ENCODE measurements at regions not wholly inside any gene's neighbourhood (a gene's known extent, or its start where the extent isn't known, plus 50 kb on each side); places are given as distances from the start of the nearest gene placed in this dataset.

DNA sequence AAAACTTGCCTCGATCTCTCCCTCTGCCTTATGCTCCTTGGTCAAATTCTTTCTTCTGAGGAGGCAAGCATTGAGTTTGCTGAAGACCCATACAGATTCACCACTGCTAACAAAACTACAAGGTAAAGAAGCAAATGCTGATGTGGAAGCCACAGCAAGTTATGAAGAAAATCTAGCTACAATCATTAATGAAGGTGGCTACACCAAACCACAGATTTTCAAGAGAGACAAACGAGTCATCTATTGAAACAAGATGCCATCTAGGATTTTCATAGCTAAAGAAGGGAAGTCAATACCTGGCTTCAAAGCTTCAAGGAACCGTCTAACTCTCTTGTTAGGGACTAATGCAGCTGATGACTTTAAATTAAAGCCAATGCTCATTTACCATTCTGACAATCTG, 203.2 kb downstream of the METTL4 start:
- in situ Hi-C loops (cut with HindIII; ENCODE audit: low pct_unique_long_range_greater_than_20kb, low sequenced_read_pairs), result no loop called here
- no peak for TF ChIP-seq JUND (IDR thresholded peaks at IDR 0.05; ENCODE audit: low read depth)
- DNase-seq (ENCODE audit: low read depth in 1 of 2, low spot score in 1 of 2), result no peak

DNA sequence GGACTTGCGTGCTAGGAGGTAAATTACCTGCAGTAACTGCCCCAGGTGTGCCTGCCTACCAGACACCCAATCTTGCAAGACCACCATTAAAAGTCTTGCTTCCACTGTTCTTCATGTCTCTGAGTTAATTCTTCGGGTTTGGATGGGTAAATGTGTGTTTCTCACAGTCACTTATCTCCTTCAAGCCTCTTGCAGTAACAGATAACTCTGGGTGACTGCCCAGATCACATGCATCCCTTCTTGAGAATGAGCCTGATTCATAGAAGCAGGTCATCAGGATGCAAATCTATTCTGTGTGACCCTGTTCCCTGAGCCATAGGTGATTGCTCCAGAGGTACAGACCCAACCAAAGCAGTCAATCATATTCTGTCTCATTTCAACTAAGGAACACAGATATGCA, 194.6 kb downstream of the METTL4 start:
- no peak for DNase-seq (ENCODE audit: low read depth in 1 of 2, low spot score in 1 of 2)
- TF ChIP-seq JUND (IDR thresholded peaks at IDR 0.05; ENCODE audit: low read depth), result no peak
- in situ Hi-C loops (cut with HindIII; ENCODE audit: low pct_unique_long_range_greater_than_20kb, low sequenced_read_pairs), result no loop called here

DNA sequence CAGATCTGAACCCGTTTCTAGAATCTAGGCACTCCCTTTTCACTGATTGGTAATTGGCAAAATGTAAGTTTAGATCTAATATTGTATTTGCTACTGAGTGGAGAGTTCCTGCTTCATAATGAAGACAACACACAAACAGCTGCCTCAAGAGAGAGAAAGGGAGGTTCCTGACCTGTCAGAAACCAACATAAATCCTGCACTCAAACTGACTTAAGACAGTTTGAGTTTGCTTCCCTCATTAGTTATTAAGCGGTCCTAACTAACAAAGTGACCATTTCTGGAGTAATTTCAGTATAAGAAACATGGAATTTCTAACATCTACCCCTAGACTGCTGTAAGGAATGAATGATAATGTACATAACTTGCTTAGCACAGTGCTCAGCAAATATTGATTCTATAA, 191.2 kb downstream of the METTL4 start:
- in situ Hi-C loops (cut with HindIII; ENCODE audit: low pct_unique_long_range_greater_than_20kb, low sequenced_read_pairs), result no loop called here
- no peak for TF ChIP-seq JUND (IDR thresholded peaks at IDR 0.05; ENCODE audit: low read depth)
- DNase-seq (ENCODE audit: low read depth in 1 of 2, low spot score in 1 of 2), result no peak

DNA sequence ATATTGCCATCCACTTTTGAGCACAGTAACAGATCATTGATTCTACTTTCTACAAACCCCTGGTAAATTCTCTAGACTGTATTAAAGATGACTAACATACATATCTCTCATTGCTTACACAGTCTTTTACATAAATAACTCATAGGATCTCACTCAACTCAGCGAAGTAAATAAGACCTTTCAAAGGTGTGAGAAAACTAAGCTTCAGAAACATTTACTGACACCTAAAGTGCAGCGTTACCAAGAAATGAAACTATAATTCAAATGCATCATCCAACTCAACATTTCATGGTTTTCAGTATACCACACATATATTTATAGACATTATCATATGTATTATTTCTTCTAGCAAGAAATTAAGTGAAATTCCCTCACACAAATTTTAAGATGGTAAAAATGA, 189.8 kb downstream of the METTL4 start:
- no peak for TF ChIP-seq JUND (IDR thresholded peaks at IDR 0.05; ENCODE audit: low read depth)
- no peak for DNase-seq (ENCODE audit: low read depth in 1 of 2, low spot score in 1 of 2)
- in situ Hi-C loops (cut with HindIII; ENCODE audit: low pct_unique_long_range_greater_than_20kb, low sequenced_read_pairs), result no loop called here

DNA sequence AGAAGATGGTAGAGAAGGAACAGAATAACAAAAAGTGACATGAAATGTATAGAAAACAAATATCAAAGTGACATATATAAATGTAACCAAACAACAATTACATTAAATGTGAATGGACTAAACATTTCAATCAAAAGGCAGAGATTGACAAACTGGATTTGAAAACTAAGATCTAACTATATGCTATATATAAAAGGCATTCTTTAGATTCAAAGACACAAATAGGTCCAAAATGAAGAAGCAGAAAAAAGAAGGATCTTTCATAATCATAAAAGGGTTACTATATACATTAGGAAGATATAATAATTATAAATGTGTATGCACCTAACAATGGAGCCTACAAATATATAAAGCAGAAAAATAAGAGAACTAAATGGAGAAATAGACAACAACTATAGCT, 183.7 kb downstream of the METTL4 start:
- no peak for DNase-seq (ENCODE audit: low read depth in 1 of 2, low spot score in 1 of 2)
- no peak for TF ChIP-seq JUND (IDR thresholded peaks at IDR 0.05; ENCODE audit: low read depth)
- in situ Hi-C loops (cut with HindIII; ENCODE audit: low pct_unique_long_range_greater_than_20kb, low sequenced_read_pairs), result no loop called here

DNA sequence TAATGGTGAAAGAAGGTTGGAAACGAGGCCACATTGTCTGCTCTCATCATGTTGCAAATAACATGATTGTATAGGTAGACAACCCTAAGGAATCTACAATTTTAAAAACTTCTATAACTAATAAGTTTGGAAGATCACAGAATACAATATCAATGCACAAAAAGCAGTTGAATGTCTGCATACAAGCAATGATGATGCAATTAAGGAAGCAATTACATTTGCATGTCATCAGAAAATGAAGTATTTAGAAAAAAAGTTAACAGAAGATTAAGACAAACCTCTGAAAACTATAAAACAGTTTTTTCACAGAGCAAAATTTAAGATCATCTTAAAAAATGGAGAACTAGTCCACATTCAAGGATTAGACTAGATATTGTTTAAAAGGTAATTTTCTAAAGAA, 181.1 kb downstream of the METTL4 start:
- in situ Hi-C loops (cut with HindIII; ENCODE audit: low pct_unique_long_range_greater_than_20kb, low sequenced_read_pairs), result no loop called here

DNA sequence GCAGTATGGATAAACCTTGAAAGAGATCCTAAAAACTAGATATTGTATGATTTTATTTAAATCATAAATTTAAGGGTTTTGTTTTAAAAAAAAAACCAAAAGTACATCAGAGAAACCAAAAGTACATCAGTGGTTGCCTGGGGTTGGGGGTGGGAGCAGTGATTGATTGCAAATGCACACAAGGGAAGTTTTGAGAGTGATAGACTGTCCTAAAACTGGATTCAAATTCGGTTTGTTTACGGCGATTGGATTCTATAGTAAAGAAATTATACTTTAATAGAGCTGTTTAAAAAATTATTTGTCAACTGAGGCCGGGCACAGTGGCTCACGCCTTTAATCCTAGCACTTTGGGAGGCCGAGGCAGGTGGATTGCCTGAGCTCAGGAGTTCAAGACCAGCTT, 179.8 kb downstream of the METTL4 start:
- TF ChIP-seq JUND (IDR thresholded peaks at IDR 0.05; ENCODE audit: low read depth), result no peak
- in situ Hi-C loops (cut with HindIII; ENCODE audit: low pct_unique_long_range_greater_than_20kb, low sequenced_read_pairs), result no loop called here
- DNase-seq (ENCODE audit: low read depth in 1 of 2, low spot score in 1 of 2), result no peak

More for the DNA sequence above, 181.1 kb downstream of the METTL4 start:
- DNase-seq (ENCODE audit: low read depth in 1 of 2, low spot score in 1 of 2), result no peak
- no peak for TF ChIP-seq JUND (IDR thresholded peaks at IDR 0.05; ENCODE audit: low read depth)

DNA sequence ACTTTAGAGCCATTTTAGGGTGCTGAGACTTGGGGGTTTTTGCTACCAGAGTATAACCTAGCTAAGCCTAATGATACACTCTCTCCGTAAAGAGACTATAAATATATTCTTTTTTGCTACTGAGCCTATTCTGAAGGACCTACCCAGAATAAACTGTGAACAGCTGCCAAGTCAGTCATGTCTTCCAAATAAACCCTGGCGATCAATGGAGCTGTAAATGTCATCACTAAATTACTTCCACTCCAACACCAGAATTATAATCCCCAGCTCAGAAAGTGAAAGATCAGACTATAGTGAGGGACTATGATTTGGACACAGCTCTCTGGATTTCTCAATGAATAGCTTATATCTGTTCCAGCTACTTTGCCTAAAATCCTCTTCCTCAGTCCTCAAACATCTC, 178.9 kb downstream of the METTL4 start:
- in situ Hi-C loops (cut with HindIII; ENCODE audit: low pct_unique_long_range_greater_than_20kb, low sequenced_read_pairs), result no loop called here
- TF ChIP-seq JUND (IDR thresholded peaks at IDR 0.05; ENCODE audit: low read depth), result no peak

DNA sequence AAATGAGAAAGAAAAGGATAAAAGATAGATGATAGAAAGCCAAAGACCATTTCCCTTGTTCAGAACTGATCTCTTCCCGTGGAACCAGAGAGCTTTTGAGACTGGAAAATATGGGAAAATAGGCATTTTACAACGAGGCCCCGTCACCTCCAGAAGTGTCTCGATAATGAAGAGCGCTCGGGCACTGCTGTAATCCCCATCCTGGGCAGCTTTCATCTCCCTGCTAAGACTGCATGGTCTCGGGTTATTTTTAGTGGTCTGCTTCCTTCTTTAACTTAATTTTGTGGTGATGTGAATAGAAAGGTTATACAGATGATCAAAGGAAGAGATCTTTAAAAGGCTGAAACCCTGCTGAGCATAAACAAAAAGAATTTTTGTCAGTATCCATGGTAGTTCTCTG, 176.6 kb downstream of the METTL4 start:
- DNase-seq (ENCODE audit: low read depth in 1 of 2, low spot score in 1 of 2), result no peak
- no peak for TF ChIP-seq JUND (IDR thresholded peaks at IDR 0.05; ENCODE audit: low read depth)
- in situ Hi-C loops (cut with HindIII; ENCODE audit: low pct_unique_long_range_greater_than_20kb, low sequenced_read_pairs), result no loop called here

More for the DNA sequence above, 178.9 kb downstream of the METTL4 start:
- no peak for DNase-seq (ENCODE audit: low read depth in 1 of 2, low spot score in 1 of 2)

DNA sequence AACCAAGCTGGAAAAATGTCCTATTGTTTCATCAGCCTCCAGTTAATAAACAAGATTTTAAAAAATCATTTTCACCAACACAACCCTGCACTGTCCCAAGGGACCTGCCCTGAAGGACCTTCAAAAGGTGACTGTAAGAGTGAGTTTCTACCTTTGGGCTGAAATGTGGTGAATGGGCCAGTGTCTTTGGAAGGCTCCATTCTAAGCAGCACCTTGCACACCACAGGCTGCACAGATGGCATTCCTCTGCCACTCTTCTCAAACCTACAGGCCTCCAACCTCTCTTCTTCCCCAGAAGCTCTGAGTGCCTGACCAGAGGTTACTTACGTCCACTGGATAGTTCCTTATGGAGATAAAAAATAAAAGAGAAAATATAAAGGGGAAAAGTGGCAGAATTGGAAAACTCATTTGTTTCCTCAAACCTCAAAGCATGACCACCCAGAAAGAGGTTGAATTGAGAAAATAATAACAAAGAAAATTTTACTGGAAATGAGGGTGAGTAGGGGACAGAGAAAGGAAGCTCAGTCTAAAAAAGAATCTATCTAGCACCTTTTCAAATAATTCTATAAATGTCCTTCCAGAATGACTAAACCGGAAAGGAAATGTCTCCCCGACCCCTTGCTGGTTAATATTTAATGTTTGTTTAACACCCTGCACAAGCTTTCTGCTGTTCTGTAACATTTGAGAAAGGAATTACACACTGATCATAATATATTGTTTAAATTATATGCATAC, 175.7 kb downstream of the METTL4 start:
- no peak for TF ChIP-seq JUND (IDR thresholded peaks at IDR 0.05; ENCODE audit: low read depth)
- no peak for DNase-seq (ENCODE audit: low read depth in 1 of 2, low spot score in 1 of 2)
- in situ Hi-C loops (cut with HindIII; ENCODE audit: low pct_unique_long_range_greater_than_20kb, low sequenced_read_pairs), result no loop called here

DNA sequence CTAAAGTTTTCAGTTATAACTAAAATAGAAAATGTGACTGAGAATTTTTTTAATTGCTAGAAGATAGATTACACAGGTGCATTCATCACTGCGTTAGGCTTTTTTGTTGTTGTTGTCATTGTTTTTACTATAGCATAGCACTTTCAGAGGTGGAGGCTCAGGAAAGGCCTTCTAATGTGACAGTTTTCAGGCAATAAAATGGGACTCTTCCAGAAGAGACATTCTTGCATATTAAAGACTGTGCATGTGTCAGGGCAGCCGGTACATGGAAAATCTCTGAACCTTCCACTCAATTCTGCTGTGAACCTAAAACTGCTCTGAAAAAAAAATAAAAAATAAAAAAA, 175.2 kb downstream of the METTL4 start:
- DNase-seq (ENCODE audit: low read depth in 1 of 2, low spot score in 1 of 2), result no peak
- no peak for TF ChIP-seq JUND (IDR thresholded peaks at IDR 0.05; ENCODE audit: low read depth)
- in situ Hi-C loops (cut with HindIII; ENCODE audit: low pct_unique_long_range_greater_than_20kb, low sequenced_read_pairs), result no loop called here

DNA sequence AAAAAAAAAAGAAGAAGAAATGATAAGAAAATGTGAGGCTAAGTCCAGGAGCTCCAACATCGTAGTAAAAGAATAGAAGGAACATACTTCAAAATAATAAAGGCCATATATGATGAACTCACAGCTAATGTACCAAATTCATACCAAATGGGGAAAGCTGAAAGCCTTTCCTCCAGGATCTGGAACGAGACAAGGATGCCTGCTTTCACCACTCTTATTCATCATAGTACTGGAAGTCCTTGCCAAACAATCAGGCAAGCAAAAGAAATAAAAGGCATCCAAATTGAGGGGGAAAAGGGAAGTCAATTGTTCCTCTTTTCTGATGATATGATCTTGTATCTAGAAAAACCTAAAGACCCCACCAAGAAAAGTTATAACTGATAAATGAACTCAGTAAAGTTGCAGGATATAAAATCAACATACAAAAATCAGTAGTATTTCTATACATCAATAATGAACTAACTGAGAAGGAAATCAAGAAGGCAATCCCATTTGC, 170.6 kb downstream of the METTL4 start:
- no peak for DNase-seq (ENCODE audit: low read depth in 1 of 2, low spot score in 1 of 2)
- in situ Hi-C loops (cut with HindIII; ENCODE audit: low pct_unique_long_range_greater_than_20kb, low sequenced_read_pairs), result no loop called here
- no peak for TF ChIP-seq JUND (IDR thresholded peaks at IDR 0.05; ENCODE audit: low read depth)

DNA sequence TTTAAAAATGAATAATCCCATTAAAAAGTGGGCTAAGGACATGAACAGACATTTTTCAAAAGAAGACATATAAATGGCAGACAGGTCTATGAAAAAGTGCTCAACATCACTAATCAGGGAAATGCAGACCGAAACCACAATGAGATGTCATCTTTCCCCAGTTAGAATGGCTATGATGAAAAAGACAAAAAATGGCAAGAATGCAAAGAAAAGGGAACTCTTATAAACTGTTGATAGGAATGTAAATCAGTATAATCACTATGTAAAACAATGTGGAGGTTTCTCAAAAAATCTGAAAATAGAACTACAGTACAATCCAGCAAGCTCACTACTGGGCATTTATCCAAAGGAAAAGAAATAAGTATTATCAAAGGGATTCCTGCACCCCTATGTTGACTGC, 169.2 kb downstream of the METTL4 start:
- DNase-seq (ENCODE audit: low read depth in 1 of 2, low spot score in 1 of 2), result no peak
- TF ChIP-seq JUND (IDR thresholded peaks at IDR 0.05; ENCODE audit: low read depth), result no peak
- in situ Hi-C loops (cut with HindIII; ENCODE audit: low pct_unique_long_range_greater_than_20kb, low sequenced_read_pairs), result no loop called here

DNA sequence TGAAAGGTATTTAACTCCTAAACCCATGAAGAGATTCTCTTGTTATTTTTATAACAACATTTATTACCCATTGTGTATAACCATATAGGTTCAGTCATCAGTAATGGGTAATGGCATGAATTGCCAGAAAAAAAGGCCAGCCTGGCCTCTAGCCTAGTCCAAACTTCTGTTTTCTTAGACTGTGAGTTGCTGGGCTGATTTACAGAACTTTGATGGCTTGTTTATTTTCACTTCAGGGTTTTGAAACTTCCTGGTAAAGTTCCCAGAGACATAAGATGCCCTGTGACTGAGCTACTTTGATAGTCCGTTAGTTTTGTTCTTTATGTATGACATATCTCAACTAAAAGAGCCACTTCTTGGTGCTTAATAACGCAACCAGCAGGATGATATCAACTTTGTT, 164.8 kb downstream of the METTL4 start:
- DNase-seq (ENCODE audit: low read depth in 1 of 2, low spot score in 1 of 2), result no peak
- no peak for TF ChIP-seq JUND (IDR thresholded peaks at IDR 0.05; ENCODE audit: low read depth)
- in situ Hi-C loops (cut with HindIII; ENCODE audit: low pct_unique_long_range_greater_than_20kb, low sequenced_read_pairs), result no loop called here
